Hypothalamus (tissue), 51 donors: ENCODE measurements at regions not wholly inside any gene's neighbourhood (a gene's known extent, or its start where the extent isn't known, plus 50 kb on each side); places are given as distances from the start of the nearest gene placed in this dataset.
"Not testable (repeated sequence)": the region's sequence is repeated elsewhere in the genome, so short reads cannot be mapped to it uniquely, and the experiment has no call there.

ENCODE experiments used
- DNase-seq, 51 donors: peaks; one replicate each; lab custom pipeline; 2025; lab: John Stamatoyannopoulos, UW

- no peak for DNase-seq
These were observed 540.2 kb downstream of the CETN3 start for GRCh38 chr5:89869346-89869745.

- DNase-seq: no peak
These were observed 543.1 kb downstream of the CETN3 start for GRCh38 chr5:89866410-89866809.

GRCh38 chr5:89864941-89865340 lies 544.6 kb downstream of the CETN3 start:
- DNase-seq: no peak

GRCh38 chr5:89857790-89858189 lies 551.8 kb downstream of the CETN3 start:
- no peak for DNase-seq

- no peak for DNase-seq
These were observed 554.1 kb downstream of the CETN3 start for GRCh38 chr5:89855417-89855816.

- DNase-seq: no peak
These were observed 557.6 kb downstream of the CETN3 start for GRCh38 chr5:89851911-89852310.

- no peak for DNase-seq
These were observed 559.1 kb downstream of the CETN3 start for GRCh38 chr5:89850513-89850865.

GRCh38 chr5:89849830-89850512 lies 559.6 kb downstream of the CETN3 start:
- DNase-seq: no peak

- DNase-seq: peak in 1 of 51 donors; percentile 7
These were observed 561.8 kb downstream of the CETN3 start for GRCh38 chr5:89847743-89848142.

- DNase-seq: no peak
These were observed 565.0 kb downstream of the CETN3 start for GRCh38 chr5:89844548-89844947.

GRCh38 chr5:89842531-89842930 lies 567.0 kb downstream of the CETN3 start:
- DNase-seq: no peak

GRCh38 chr5:89840906-89841305 lies 568.6 kb downstream of the CETN3 start:
- no peak for DNase-seq

- DNase-seq: no peak
These were observed 578.9 kb downstream of the CETN3 start for GRCh38 chr5:89830691-89831090.

- DNase-seq: peak in 1 of 51 donors; percentile 1
These were observed 581.6 kb downstream of the CETN3 start for GRCh38 chr5:89827960-89828359.

- DNase-seq: peak in 1 of 51 donors; percentile 31
These were observed 582.2 kb downstream of the CETN3 start for GRCh38 chr5:89827359-89827758.

GRCh38 chr5:89826938-89827337 lies 582.6 kb downstream of the CETN3 start:
- no peak for DNase-seq

- no peak for DNase-seq
These were observed 586.5 kb downstream of the CETN3 start for GRCh38 chr5:89823046-89823445.

- no peak for DNase-seq
These were observed 591.7 kb downstream of the CETN3 start for GRCh38 chr5:89817841-89818240.

GRCh38 chr5:89816038-89816437 lies 593.5 kb downstream of the CETN3 start:
- DNase-seq: peak in 1 of 51 donors; percentile 8

GRCh38 chr5:89800735-89801134 lies 608.8 kb downstream of the CETN3 start:
- not testable (repeated sequence) for DNase-seq

GRCh38 chr5:89794504-89794903 lies 615.1 kb downstream of the CETN3 start:
- not testable (repeated sequence) for DNase-seq

- not testable (repeated sequence) for DNase-seq
These were observed 629.8 kb downstream of the CETN3 start for GRCh38 chr5:89779734-89780133.

GRCh38 chr5:89777758-89778157 lies 631.8 kb downstream of the CETN3 start:
- DNase-seq: no peak
